KMS-11 (cell line): ENCODE measurements at regions not wholly inside any gene's neighbourhood (a gene's known extent, or its start where the extent isn't known, plus 50 kb on each side); places are given as distances from the start of the nearest gene placed in this dataset.

Source experiments
- H2AFZ ChIP-seq: fragments of 200-600 bp; sonication (generic); 2 replicates; pipeline ENCODE4 v1.6.1; 2016; ENCODE audit warnings: antibody characterized with exemption, mixed run types, low read depth
- H3K27ac ChIP-seq: fragments of 200-600 bp; sonication (generic); 2 replicates; pipeline ENCODE4 v1.6.1; 2016; ENCODE audit warnings: mild to moderate bottlenecking, mixed run types
- H3K27me3 ChIP-seq: fragments of 200-600 bp; sonication (generic); 2 replicates; pipeline ENCODE4 v1.6.1; 2017; ENCODE audit warnings: mild to moderate bottlenecking, low read depth, mixed run types, moderate library complexity; ENCODE audit not compliant: insufficient read depth
- H3K36me3 ChIP-seq: fragments of 200-600 bp; sonication (generic); 2 replicates; pipeline ENCODE4 v1.6.1; 2017; ENCODE audit warnings: mild to moderate bottlenecking, mixed run types; ENCODE audit not compliant: insufficient read depth
- H3K4me1 ChIP-seq: fragments of 200-600 bp; sonication (generic); 2 replicates; pipeline ENCODE4 v1.6.1; 2016; ENCODE audit warnings: mild to moderate bottlenecking, low read depth, mixed run types; ENCODE audit not compliant: poor library complexity, severe bottlenecking
- H3K4me2 ChIP-seq: fragments of 200-600 bp; sonication (generic); 2 replicates; pipeline ENCODE4 v1.7.0; 2016; ENCODE audit warnings: mild to moderate bottlenecking, mixed run types
- H3K4me3 ChIP-seq: fragments of 200-600 bp; sonication (generic); IDR thresholded peaks from 2 replicates; pipeline ENCODE4 v1.6.1; 2017; ENCODE audit warnings: low read depth, low read length, mixed read lengths; ENCODE audit not compliant: insufficient read depth
- H3K79me2 ChIP-seq: fragments of 200-600 bp; sonication (generic); 2 replicates; pipeline ENCODE4 v1.6.1; 2016; ENCODE audit warnings: low read depth, mixed run types; ENCODE audit not compliant: insufficient read depth
- H3K9ac ChIP-seq: fragments of 200-600 bp; sonication (generic); 2 replicates; pipeline ENCODE4 v1.6.1; 2016; ENCODE audit warnings: mild to moderate bottlenecking, mixed run types
- H4K20me1 ChIP-seq: fragments of 200-600 bp; sonication (generic); 2 replicates; pipeline ENCODE4 v1.6.1; 2016; ENCODE audit warnings: mild to moderate bottlenecking, mixed run types; ENCODE audit not compliant: insufficient read depth
- TF ChIP-seq, protein P1 (sequence below): fragments of 200-600 bp; sonication (generic); conservative IDR thresholded peaks from 2 replicates; pipeline ENCODE4 v1.6.1; 2017; ENCODE audit warnings: low read depth, mild to moderate bottlenecking, antibody characterized with exemption, low read length, moderate library complexity, mixed read lengths

DNA sequence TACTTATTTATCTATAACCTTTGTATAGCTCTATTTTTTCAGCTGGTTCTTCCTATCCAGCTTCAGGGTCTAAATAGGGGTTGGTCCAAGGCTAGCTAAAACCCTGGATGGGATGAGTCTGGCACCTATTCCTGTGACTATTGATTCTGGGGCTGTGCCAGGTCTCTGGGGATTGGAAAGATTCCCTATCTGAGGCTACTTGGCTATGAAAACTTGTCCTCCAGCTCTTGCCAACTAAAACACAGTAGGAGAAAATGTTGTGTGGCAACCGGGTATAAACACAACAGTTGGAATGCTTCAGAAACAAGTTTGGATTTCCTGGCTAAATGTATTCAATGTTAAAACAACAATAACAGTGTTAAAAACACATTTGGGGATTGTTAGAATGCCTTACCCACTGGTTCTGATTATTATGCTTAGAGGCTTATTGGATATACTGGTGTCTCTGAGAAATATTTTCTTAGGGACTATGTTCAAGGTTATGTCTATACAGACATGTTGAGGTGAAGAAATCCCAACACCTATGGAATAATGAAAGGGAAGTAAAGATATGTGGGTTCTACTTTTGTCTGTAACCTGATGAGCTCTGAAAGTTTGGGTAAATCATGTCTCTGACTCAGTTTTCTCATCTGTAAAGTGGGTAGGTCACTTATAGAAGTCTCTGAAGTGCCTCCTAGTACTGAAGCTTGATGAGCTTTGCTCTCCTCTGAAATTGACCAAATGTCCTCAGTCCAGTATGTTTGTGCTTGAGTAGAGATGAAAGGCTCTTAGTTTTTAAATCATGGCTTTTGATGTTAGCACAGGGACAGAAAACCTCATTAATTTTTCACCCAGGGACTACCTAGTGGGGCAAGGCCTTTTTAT is 460.7 kb downstream of the MTX2 start:
- no peak overlapping the region for H3K9ac ChIP-seq
- no peak overlapping the region for H3K4me2 ChIP-seq
- no peaks in the 10 kb centered on the region for H3K4me1 ChIP-seq
- no peak overlapping the region for H3K27ac ChIP-seq
- H2AFZ ChIP-seq: no peak overlapping the region
- TF ChIP-seq, protein P1, sequence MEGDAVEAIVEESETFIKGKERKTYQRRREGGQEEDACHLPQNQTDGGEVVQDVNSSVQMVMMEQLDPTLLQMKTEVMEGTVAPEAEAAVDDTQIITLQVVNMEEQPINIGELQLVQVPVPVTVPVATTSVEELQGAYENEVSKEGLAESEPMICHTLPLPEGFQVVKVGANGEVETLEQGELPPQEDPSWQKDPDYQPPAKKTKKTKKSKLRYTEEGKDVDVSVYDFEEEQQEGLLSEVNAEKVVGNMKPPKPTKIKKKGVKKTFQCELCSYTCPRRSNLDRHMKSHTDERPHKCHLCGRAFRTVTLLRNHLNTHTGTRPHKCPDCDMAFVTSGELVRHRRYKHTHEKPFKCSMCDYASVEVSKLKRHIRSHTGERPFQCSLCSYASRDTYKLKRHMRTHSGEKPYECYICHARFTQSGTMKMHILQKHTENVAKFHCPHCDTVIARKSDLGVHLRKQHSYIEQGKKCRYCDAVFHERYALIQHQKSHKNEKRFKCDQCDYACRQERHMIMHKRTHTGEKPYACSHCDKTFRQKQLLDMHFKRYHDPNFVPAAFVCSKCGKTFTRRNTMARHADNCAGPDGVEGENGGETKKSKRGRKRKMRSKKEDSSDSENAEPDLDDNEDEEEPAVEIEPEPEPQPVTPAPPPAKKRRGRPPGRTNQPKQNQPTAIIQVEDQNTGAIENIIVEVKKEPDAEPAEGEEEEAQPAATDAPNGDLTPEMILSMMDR: no peak
- H3K27me3 ChIP-seq: no peaks in the 10 kb centered on the region
- no peaks in the 10 kb centered on the region for H3K36me3 ChIP-seq
- no peak overlapping the region for H3K4me3 ChIP-seq
- no peaks in the 10 kb centered on the region for H3K79me2 ChIP-seq
- H4K20me1 ChIP-seq: no peaks in the 10 kb centered on the region

DNA sequence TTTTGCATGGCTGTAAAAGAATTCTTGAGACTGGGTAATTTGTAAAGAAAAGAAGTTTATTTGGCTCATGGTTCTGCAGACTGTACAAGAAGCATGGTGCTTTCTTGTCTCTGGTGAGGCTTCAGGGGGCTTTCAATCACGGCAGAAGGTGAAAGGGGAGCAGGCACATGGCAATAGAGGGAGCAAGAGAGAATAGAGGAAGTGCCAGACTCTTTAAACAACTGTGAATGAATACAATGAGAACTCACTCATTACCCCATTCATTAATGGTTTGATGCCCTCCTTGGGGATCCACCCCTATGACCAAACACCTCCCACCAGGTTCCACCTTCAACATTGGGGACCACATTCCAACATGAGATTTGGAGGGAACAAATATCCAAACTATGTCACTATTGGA is 463.5 kb downstream of the MTX2 start:
- Histone ChIP-seq H3K4me3 (no peak overlapping the region), H4K20me1 (no peaks in the 10 kb centered on the region), H3K27ac (no peak overlapping the region), H3K9ac (no peak overlapping the region), H3K4me2 (no peak overlapping the region), H3K4me1 (no peaks in the 10 kb centered on the region), H3K27me3 (no peaks in the 10 kb centered on the region), H2AFZ (no peak overlapping the region), H3K36me3 (no peaks in the 10 kb centered on the region), H3K79me2 (no peaks in the 10 kb centered on the region)
- TF ChIP-seq, protein P1: no peak

DNA sequence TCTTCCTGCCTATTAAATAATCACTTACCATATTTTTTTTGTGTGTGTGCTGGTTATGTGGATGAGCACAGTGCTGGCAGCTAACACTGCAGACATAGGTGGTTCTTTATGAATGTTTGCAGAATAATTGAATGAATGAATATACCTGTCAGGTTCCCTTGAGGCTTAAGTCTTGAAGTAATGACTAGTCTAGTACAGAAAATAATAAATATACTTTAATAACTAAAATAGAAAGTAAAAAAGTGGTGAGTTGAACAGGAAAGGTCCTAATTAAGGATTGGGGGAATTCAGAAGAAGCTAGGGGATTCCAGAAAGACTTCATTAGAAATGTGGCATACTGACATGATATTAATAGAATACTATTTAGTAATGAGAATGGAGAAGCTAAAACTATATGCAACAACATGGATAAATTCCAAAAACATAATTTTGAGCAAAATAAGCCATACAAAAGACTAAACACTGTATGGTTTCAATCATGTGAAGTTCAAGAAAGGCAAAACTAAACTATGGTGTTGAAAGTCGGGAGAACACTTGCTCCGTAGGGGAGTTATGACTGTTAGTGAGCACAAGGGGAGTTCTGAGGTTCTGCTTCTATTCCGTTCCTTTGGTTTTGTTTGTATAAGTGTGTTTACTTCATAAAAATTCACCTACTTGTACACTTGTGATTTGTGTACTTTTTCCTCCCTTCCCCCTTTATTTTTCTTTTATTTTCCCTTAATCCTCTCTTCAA is 464.6 kb downstream of the MTX2 start:
- Histone ChIP-seq H3K4me3 (no peak overlapping the region), H3K27ac (no peak overlapping the region), H3K4me2 (no peak overlapping the region), H3K9ac (no peak overlapping the region), H3K4me1 (no peaks in the 10 kb centered on the region), H2AFZ (no peak overlapping the region), H4K20me1 (no peaks in the 10 kb centered on the region), H3K36me3 (no peaks in the 10 kb centered on the region), H3K27me3 (no peaks in the 10 kb centered on the region), H3K79me2 (no peaks in the 10 kb centered on the region)
- TF ChIP-seq, protein P1: no peak

DNA sequence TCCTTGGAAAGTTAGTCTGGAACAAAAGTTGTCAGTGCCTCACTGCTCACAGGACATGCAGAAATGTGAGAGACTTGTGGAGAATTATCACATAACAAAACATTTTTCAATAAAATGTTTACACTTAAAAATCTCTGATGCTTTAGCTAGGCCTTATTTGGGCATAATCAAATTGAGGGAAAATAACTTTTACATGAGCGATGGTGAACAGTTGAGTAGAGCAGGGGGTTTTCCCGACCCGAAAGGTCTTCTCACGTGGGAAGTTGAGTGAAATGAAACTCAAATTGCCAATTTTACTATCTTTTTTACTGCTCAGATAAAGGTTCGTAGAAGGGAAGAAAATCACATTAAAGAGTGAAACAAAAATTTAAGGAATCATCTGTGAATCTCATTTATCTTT is 465.6 kb downstream of the MTX2 start:
- TF ChIP-seq, protein P1: no peak
- no peaks in the 10 kb centered on the region for H3K36me3 ChIP-seq
- no peak overlapping the region for H2AFZ ChIP-seq
- no peaks in the 10 kb centered on the region for H3K79me2 ChIP-seq
- H3K4me3 ChIP-seq: no peak overlapping the region
- H3K4me2 ChIP-seq: no peak overlapping the region
- no peaks in the 10 kb centered on the region for H4K20me1 ChIP-seq
- H3K9ac ChIP-seq: no peak overlapping the region
- no peaks in the 10 kb centered on the region for H3K27me3 ChIP-seq
- H3K4me1 ChIP-seq: no peaks in the 10 kb centered on the region
- H3K27ac ChIP-seq: no peak overlapping the region
